ENCODE measurements at regions not wholly inside any gene's neighbourhood (a gene's known extent, or its start where the extent isn't known, plus 50 kb on each side); places are given as distances from the start of the nearest gene placed in this dataset.

- no peaks in the 10 kb centered on the region for H3K9me1 ChIP-seq (ENCODE audit: insufficient read depth, low read length)
- H3K4me2 ChIP-seq (ENCODE audit: low read depth, low read length): peak overlapping the region; percentile 71
- no peak overlapping the region for H3K27ac ChIP-seq (ENCODE audit: insufficient read depth, low read length)
- H3K4me3 ChIP-seq (ENCODE audit: insufficient read depth, low read depth, low read length): peak overlapping the region; percentile 50
- no peak overlapping the region for H2BK120ac ChIP-seq (ENCODE audit: low read depth, low read length)
- no peak overlapping the region for H3K56ac ChIP-seq (ENCODE audit: extremely low read depth, insufficient read depth, low read length)
- no TSS peak for BruUV-seq (replicated peaks)
- no peak overlapping the region for H3K18ac ChIP-seq (ENCODE audit: low read depth, low read length)
- peaks cover 2% of the 10 kb centered on the region; the same call in 1 of the 2 replicates for H3K27me3 ChIP-seq (ENCODE audit: control insufficient read depth, insufficient read depth, low read length)
- peak overlapping the region; percentile 22 for H2AK9ac ChIP-seq (replicated peaks; ENCODE audit: low read depth, low read length, poor library complexity)
- H3K14ac ChIP-seq (replicated peaks; ENCODE audit: low read depth, low read length): peak overlapping the region; percentile 54; the same call in 1 of the 2 replicates
- H3K79me1 ChIP-seq (ENCODE audit: low read depth in 1 of 2, low read length in 2 of 2): no peaks in the 10 kb centered on the region
- peak overlapping the region; percentile 66; the same call in 1 of the 2 replicates for H4K91ac ChIP-seq (ENCODE audit: insufficient read depth, low read depth, low read length)
- DNase-seq: peak; percentile 76
- peak overlapping the region; percentile 25; the same call in 1 of the 2 replicates for H3K4ac ChIP-seq (ENCODE audit: low read depth, low read length)
- peaks cover 5% of the 10 kb centered on the region for H3K4me1 ChIP-seq (ENCODE audit: control insufficient read depth, insufficient read depth, low read length)
- in situ Hi-C loops (cut with MboI; ENCODE audit: low sequenced_read_pairs) (loop anchor here (5.0 kb wide), 1 partner anchor 100 kb away; no protein-coding TSS in a partner anchor), intact Hi-C loops (cut with micrococcal nuclease) (loop anchor here (1.0 to 2.0 kb wide), 5 partner anchors 42 to 370 kb away; partner anchors contain the start of gene SIRPA), dilution Hi-C loops (cut with HindIII; ENCODE audit: low sequenced_read_pairs, unreplicated experiment) (no loop called here)
- 0% methylated on average over 4 of the region's 35 CpGs; no CpG with 5 or more reads in 1 of the 2 experiments for WGBS, 2 experiments (ENCODE audit: extremely low coverage in 2 of 2, insufficient read length in 1 of 2)
- H3K36me3 ChIP-seq (ENCODE audit: control insufficient read depth, insufficient read depth, low read length): no peaks in the 10 kb centered on the region
- H3K9me3 ChIP-seq (ENCODE audit: control insufficient read depth, insufficient read depth, low read length): no peaks in the 10 kb centered on the region
- H4K8ac ChIP-seq (ENCODE audit: low read depth in 2 of 2, low read length in 2 of 2): peak overlapping the region; percentile 48 to 69; a peak in 3 of 4 replicates
- no peak overlapping the region for H4K5ac ChIP-seq (ENCODE audit: low read depth, low read length)
- no peak overlapping the region; the same call in 1 of the 2 replicates for H2BK20ac ChIP-seq (ENCODE audit: low read depth, low read length)
- no peaks in the 10 kb centered on the region for H4K20me1 ChIP-seq (ENCODE audit: insufficient read depth, low read length)
- H2AFZ ChIP-seq (replicated peaks; ENCODE audit: low read length, poor library complexity): peak overlapping the region; percentile 90
- H3K9ac ChIP-seq (ENCODE audit: low read depth, low read length): peak overlapping the region; percentile 61
- CTCF ChIA-PET: interaction anchor here (0.7 to 1.9 kb wide), 8 partner anchors 9 to 370 kb away, joined by 3 to 6 read pairs (median 4); no protein-coding TSS in a partner anchor
- H2BK15ac ChIP-seq (ENCODE audit: low read depth, low read length): no peak overlapping the region; the same call in 2 of the 3 replicates
- peak overlapping the region; percentile 4; the same call in 1 of the 2 replicates for H2AK5ac ChIP-seq (ENCODE audit: low read depth, low read length)
- H3K23ac ChIP-seq (ENCODE audit: low read depth, low read length): peak overlapping the region; percentile 22
- no peak overlapping the region for H2BK5ac ChIP-seq (ENCODE audit: low read depth, low read length, poor library complexity, severe bottlenecking)
- TF ChIP-seq CHD1 (IDR thresholded peaks at IDR 0.05; ENCODE audit: low read depth, low read length) (no peak), POLR2A (IDR thresholded peaks at IDR 0.05; ENCODE audit: low read depth, low read length) (no peak), SMC3 (IDR thresholded peaks at IDR 0.05; ENCODE audit: low read depth, low read length) (peak; percentile 76), RAD21 (IDR thresholded peaks at IDR 0.05; ENCODE audit: low read length) (peak; percentile 84), NFE2L2 (IDR thresholded peaks at IDR 0.05; ENCODE audit: low read depth, low read length) (no peak), MAZ (IDR thresholded peaks at IDR 0.05; ENCODE audit: borderline replicate concordance, low read depth, low read length) (peak; percentile 76), ELK1 (IDR thresholded peaks at IDR 0.05; ENCODE audit: borderline replicate concordance, low read depth, low read length) (no peak), RFX5 (IDR thresholded peaks at IDR 0.05; ENCODE audit: low read depth, low read length) (no peak), MXI1 (IDR thresholded peaks at IDR 0.05; ENCODE audit: borderline replicate concordance, low read depth, low read length) (no peak)
- TF ChIP-seq, protein P1, sequence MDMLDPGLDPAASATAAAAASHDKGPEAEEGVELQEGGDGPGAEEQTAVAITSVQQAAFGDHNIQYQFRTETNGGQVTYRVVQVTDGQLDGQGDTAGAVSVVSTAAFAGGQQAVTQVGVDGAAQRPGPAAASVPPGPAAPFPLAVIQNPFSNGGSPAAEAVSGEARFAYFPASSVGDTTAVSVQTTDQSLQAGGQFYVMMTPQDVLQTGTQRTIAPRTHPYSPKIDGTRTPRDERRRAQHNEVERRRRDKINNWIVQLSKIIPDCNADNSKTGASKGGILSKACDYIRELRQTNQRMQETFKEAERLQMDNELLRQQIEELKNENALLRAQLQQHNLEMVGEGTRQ (IDR thresholded peaks at IDR 0.05; ENCODE audit: low read depth, low read length): no peak
- TF ChIP-seq, protein P2, sequence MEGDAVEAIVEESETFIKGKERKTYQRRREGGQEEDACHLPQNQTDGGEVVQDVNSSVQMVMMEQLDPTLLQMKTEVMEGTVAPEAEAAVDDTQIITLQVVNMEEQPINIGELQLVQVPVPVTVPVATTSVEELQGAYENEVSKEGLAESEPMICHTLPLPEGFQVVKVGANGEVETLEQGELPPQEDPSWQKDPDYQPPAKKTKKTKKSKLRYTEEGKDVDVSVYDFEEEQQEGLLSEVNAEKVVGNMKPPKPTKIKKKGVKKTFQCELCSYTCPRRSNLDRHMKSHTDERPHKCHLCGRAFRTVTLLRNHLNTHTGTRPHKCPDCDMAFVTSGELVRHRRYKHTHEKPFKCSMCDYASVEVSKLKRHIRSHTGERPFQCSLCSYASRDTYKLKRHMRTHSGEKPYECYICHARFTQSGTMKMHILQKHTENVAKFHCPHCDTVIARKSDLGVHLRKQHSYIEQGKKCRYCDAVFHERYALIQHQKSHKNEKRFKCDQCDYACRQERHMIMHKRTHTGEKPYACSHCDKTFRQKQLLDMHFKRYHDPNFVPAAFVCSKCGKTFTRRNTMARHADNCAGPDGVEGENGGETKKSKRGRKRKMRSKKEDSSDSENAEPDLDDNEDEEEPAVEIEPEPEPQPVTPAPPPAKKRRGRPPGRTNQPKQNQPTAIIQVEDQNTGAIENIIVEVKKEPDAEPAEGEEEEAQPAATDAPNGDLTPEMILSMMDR (conservative IDR thresholded peaks at IDR 0.05; ENCODE audit: low read depth, low read length): peak; percentile 77
- ATAC-seq (ENCODE audit: low read depth): peak; percentile 68
- POLR2A ChIA-PET (ENCODE audit: unreplicated experiment): interaction anchor here (0.6 kb wide), 1 partner anchor 8 kb away, joined by 4 read pairs; no protein-coding TSS in a partner anchor
Measured at GRCh38 chr20:1802385-1803060, 92.7 kb upstream of the SIRPA start.

Measured in IMR-90 (cell line).